GM23338 (cell line): ENCODE measurements at regions not wholly inside any gene's neighbourhood (a gene's known extent, or its start where the extent isn't known, plus 50 kb on each side); places are given as distances from the start of the nearest gene placed in this dataset.

Experiments
- ATAC-seq: fragments of 200-7000 bp; cut with Tn5 transposase; 3 replicates; pipeline ENCODE4 v1.9.1; 2020
- DNase-seq: peaks from one replicate; pipeline ENCODE4 v3.0.0-alpha.2; 2015; ENCODE audit warnings: low spot score
- H2AFZ ChIP-seq: fragments of 200-600 bp; sonication (generic); 2 replicates; pipeline ENCODE4 v1.8.0; 2016; ENCODE audit warnings: antibody characterized with exemption, mild to moderate bottlenecking, moderate library complexity
- H3F3A ChIP-seq: fragments of 200-600 bp; sonication (generic); replicated peaks from 2 replicates; pipeline ENCODE4 v1.8.0; 2017; ENCODE audit warnings: antibody characterized with exemption, mixed run types, low read depth
- H3K27ac ChIP-seq: fragments of 200-600 bp; sonication (generic); 2 replicates; pipeline ENCODE4 v1.6.1; 2016; ENCODE audit warnings: low read depth
- H3K27me3 ChIP-seq: fragments of 200-600 bp; sonication (generic); 2 replicates; pipeline ENCODE4 v1.8.0; 2016; ENCODE audit warnings: mild to moderate bottlenecking, mixed run types, moderate library complexity; ENCODE audit not compliant: insufficient read depth
- H3K36me3 ChIP-seq: fragments of 200-600 bp; sonication (generic); 2 replicates; pipeline ENCODE4 v1.8.0; 2016; ENCODE audit warnings: mild to moderate bottlenecking; ENCODE audit not compliant: insufficient read depth
- H3K4me1 ChIP-seq: fragments of 200-600 bp; sonication (generic); 2 replicates; pipeline ENCODE4 v1.8.0; 2016; ENCODE audit warnings: mild to moderate bottlenecking, moderate library complexity; ENCODE audit not compliant: insufficient read depth
- H3K4me2 ChIP-seq: fragments of 200-600 bp; sonication (generic); 2 replicates; pipeline ENCODE4 v1.7.1; 2017; ENCODE audit warnings: mixed run types
- H3K4me3 ChIP-seq: fragments of 200-600 bp; sonication (generic); 2 replicates; pipeline ENCODE4 v1.6.1; 2016; ENCODE audit warnings: mixed run types
- H3K79me2 ChIP-seq: fragments of 200-600 bp; sonication (generic); replicated peaks from 2 replicates; pipeline ENCODE4 v1.8.0; 2017; ENCODE audit warnings: mild to moderate bottlenecking; ENCODE audit not compliant: insufficient read depth
- H3K9me2 ChIP-seq: fragments of 200-600 bp; sonication (generic); 2 replicates; pipeline ENCODE4 v1.8.0; 2017; ENCODE audit not compliant: insufficient read depth
- H4K20me1 ChIP-seq: fragments of 200-600 bp; sonication (generic); replicated peaks from 2 replicates; pipeline ENCODE4 v1.8.0; 2017; ENCODE audit warnings: mild to moderate bottlenecking; ENCODE audit not compliant: insufficient read depth
- H3K27ac Mint-ChIP-seq: 2 replicates; pipeline ENCODE4 v1.8.0; 2020; ENCODE audit warnings: inconsistent platforms, mild to moderate bottlenecking, moderate library complexity, mixed read lengths
- H3K27me3 Mint-ChIP-seq: 3 replicates; pipeline ENCODE4 v1.8.0; 2022; ENCODE audit warnings: low read depth, mild to moderate bottlenecking, moderate library complexity, mixed read lengths, inconsistent platforms; ENCODE audit not compliant: insufficient read depth, poor library complexity
- H3K36me3 Mint-ChIP-seq: 3 replicates; pipeline ENCODE4 v1.8.0; 2021; ENCODE audit warnings: low read depth, mild to moderate bottlenecking, inconsistent platforms, moderate library complexity, mixed read lengths
- H3K4me1 Mint-ChIP-seq: 3 replicates; pipeline ENCODE4 v1.8.0; 2020; ENCODE audit warnings: mild to moderate bottlenecking, inconsistent platforms, mixed read lengths
- H3K4me3 Mint-ChIP-seq: 3 replicates; pipeline ENCODE4 v1.8.0; 2021; ENCODE audit warnings: moderate library complexity, mild to moderate bottlenecking, inconsistent platforms, mixed read lengths
- H3K9me3 Mint-ChIP-seq: 3 replicates; pipeline ENCODE4 v1.8.0; 2020; ENCODE audit warnings: moderate library complexity, mild to moderate bottlenecking, inconsistent platforms, mixed read lengths
- CREB1 ChIP-seq: fragments of 250-450 bp; sonication (Bioruptor Pico); IDR thresholded peaks from 2 replicates; pipeline ENCODE4 v1.5.0; 2020; ENCODE audit warnings: low read depth, mild to moderate bottlenecking, moderate library complexity
- ETS1 ChIP-seq: IDR thresholded peaks from 2 replicates; pipeline ENCODE4 v1.6.1; 2016; ENCODE audit warnings: antibody characterized with exemption
- EZH2 ChIP-seq: fragments of 200-600 bp; sonication (generic); IDR thresholded peaks from one replicate; pipeline ENCODE4 v1.8.0; 2017; ENCODE audit warnings: antibody characterized with exemption, mild to moderate bottlenecking, low read depth; ENCODE audit not compliant: unreplicated experiment
- EZH2phosphoT487 ChIP-seq: fragments of 200-600 bp; sonication (generic); IDR thresholded peaks from one replicate; pipeline ENCODE4 v1.8.1; 2018; ENCODE audit warnings: antibody characterized with exemption; ENCODE audit not compliant: unreplicated experiment
- JUNB ChIP-seq: IDR thresholded peaks from one replicate; pipeline ENCODE4 v1.6.1; 2016; ENCODE audit warnings: antibody characterized with exemption; ENCODE audit not compliant: unreplicated experiment
- POLR2AphosphoS5 ChIP-seq: IDR thresholded peaks from 2 replicates; pipeline ENCODE4 v1.6.1; 2016; ENCODE audit warnings: antibody characterized with exemption, low read depth
- REST ChIP-seq: IDR thresholded peaks from one replicate; pipeline ENCODE4 v1.6.1; 2018; ENCODE audit warnings: antibody characterized with exemption; ENCODE audit not compliant: unreplicated experiment
- STAT1 ChIP-seq: IDR thresholded peaks from one replicate; pipeline ENCODE4 v1.6.1; 2016; ENCODE audit warnings: antibody characterized with exemption; ENCODE audit not compliant: unreplicated experiment
- ZNF331 ChIP-seq: fragments of 250-450 bp; sonication (Bioruptor Pico); IDR thresholded peaks from 2 replicates; pipeline ENCODE4 v1.5.0; 2020; ENCODE audit warnings: low read depth, mild to moderate bottlenecking, moderate library complexity
- ZNF462 ChIP-seq: fragments of 250-450 bp; sonication (Bioruptor Pico); IDR thresholded peaks from 2 replicates; pipeline ENCODE4 v1.5.0; 2020; ENCODE audit warnings: mild to moderate bottlenecking, moderate library complexity
- TF ChIP-seq, protein P1 (sequence below), 2 experiments: fragments of 200-600 bp in 1 of 2; sonication (generic) in 1 of 2; conservative IDR thresholded peaks; 2 replicates each; pipeline versions ENCODE4 v1.5.1 to v1.6.1; 2016 to 2017; ENCODE audit warnings: antibody characterized with exemption in 2 of 2, low read depth in 2 of 2, mild to moderate bottlenecking in 2 of 2, moderate library complexity in 1 of 2

DNA sequence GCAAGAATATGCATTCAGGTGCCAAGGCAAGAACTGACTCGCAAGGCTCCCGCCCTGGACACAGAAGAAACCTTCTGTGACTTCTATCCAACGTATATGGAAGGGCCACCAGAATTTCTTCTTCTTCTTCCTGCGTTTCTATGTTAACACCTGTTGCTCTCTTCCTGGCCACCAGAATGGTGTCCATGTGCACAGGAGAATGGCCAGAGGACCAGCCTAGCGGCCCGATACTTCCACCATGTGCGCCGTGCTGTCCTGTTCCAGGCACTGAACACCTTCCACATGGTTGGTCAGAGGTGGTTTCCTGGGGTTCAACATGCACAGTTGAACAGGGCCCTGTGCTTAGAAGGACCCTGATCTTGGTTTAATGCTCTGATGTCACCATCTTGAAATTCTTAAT lies 455.8 kb downstream of the BCL11B start:
- H3K4me1 Mint-ChIP-seq: peaks cover 30% of the 10 kb centered on the region
- H3K36me3 Mint-ChIP-seq: peaks cover 9% of the 10 kb centered on the region; the same call in 2 of the 3 replicates
- Histone ChIP-seq H2AFZ (no peak overlapping the region), H3K4me2 (no peak overlapping the region), H3K9me2 (peaks cover 11% of the 10 kb centered on the region), H3K4me3 (no peak overlapping the region), H3K27me3 (no peaks in the 10 kb centered on the region), H3K4me1 (peaks cover 23% of the 10 kb centered on the region), H3F3A (no peaks in the 10 kb centered on the region), H3K27ac (no peak overlapping the region), H3K79me2 (no peaks in the 10 kb centered on the region), H4K20me1 (no peaks in the 10 kb centered on the region), H3K36me3 (no peaks in the 10 kb centered on the region)
- DNase-seq (no peak), ATAC-seq (no peak)
- no peak overlapping the region for H3K27ac Mint-ChIP-seq
- no peak overlapping the region for H3K4me3 Mint-ChIP-seq
- H3K9me3 Mint-ChIP-seq: peaks cover 6% of the 10 kb centered on the region; the same call in 1 of the 3 replicates
- TF ChIP-seq ETS1: no peak
- TF ChIP-seq ZNF462 (CRISPR knock-in tag): no peak
- no peak for TF ChIP-seq POLR2AphosphoS5
- TF ChIP-seq EZH2phosphoT487: no peak
- no peak for TF ChIP-seq ZNF331 (CRISPR knock-in tag)
- TF ChIP-seq STAT1: no peak
- TF ChIP-seq JUNB: no peak
- TF ChIP-seq CREB1 (CRISPR knock-in tag): no peak
- no peak for TF ChIP-seq EZH2
- TF ChIP-seq, protein P1, sequence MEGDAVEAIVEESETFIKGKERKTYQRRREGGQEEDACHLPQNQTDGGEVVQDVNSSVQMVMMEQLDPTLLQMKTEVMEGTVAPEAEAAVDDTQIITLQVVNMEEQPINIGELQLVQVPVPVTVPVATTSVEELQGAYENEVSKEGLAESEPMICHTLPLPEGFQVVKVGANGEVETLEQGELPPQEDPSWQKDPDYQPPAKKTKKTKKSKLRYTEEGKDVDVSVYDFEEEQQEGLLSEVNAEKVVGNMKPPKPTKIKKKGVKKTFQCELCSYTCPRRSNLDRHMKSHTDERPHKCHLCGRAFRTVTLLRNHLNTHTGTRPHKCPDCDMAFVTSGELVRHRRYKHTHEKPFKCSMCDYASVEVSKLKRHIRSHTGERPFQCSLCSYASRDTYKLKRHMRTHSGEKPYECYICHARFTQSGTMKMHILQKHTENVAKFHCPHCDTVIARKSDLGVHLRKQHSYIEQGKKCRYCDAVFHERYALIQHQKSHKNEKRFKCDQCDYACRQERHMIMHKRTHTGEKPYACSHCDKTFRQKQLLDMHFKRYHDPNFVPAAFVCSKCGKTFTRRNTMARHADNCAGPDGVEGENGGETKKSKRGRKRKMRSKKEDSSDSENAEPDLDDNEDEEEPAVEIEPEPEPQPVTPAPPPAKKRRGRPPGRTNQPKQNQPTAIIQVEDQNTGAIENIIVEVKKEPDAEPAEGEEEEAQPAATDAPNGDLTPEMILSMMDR (conservative IDR thresholded peaks at IDR 0.05; ENCODE audit: low read depth in 2 of 2): no peak
- no peak for TF ChIP-seq REST
- peaks cover 15% of the 10 kb centered on the region for H3K27me3 Mint-ChIP-seq
